SK-N-SH treated with all-trans-retinoic acid at 6 μM for 48 hours (cell line): ENCODE measurements at regions not wholly inside any gene's neighbourhood (a gene's known extent, or its start where the extent isn't known, plus 50 kb on each side); places are given as distances from the start of the nearest gene placed in this dataset.

Experiments used
- ATAC-seq: fragments of 200-7000 bp; cut with Tn5 transposase; 3 replicates; pipeline ENCODE4 v1.9.1; 2020; ENCODE audit warnings: mild to moderate bottlenecking, moderate library complexity
- ARNTL ChIP-seq: fragments of 450-650 bp; formaldehyde crosslinking; IDR thresholded peaks from 2 replicates; pipeline ENCODE4 v1.5.0; 2020; ENCODE audit warnings: low read depth, mild to moderate bottlenecking, moderate library complexity, borderline replicate concordance
- BACH2 ChIP-seq: fragments of 250-450 bp; sonication (Bioruptor Pico); IDR thresholded peaks from 2 replicates; pipeline ENCODE4 v1.9.0; 2021; ENCODE audit warnings: mild to moderate bottlenecking, borderline replicate concordance
- CREB5 ChIP-seq: fragments of 250-450 bp; sonication (Bioruptor Pico); IDR thresholded peaks from 2 replicates; pipeline ENCODE4 v1.5.1; 2020; ENCODE audit warnings: low read depth, mild to moderate bottlenecking, moderate library complexity
- CSDC2 ChIP-seq: fragments of 250-450 bp; sonication (Bioruptor Pico); IDR thresholded peaks from 2 replicates; pipeline ENCODE4 v1.5.0; 2020; ENCODE audit warnings: mild to moderate bottlenecking, moderate library complexity
- CSRNP3 ChIP-seq: fragments of 250-450 bp; sonication (Bioruptor Pico); IDR thresholded peaks from 2 replicates; pipeline ENCODE4 v1.5.1; 2021; ENCODE audit warnings: mild to moderate bottlenecking, moderate library complexity
- GLIS3 ChIP-seq: fragments of 250-450 bp; sonication (Bioruptor Pico); IDR thresholded peaks from 2 replicates; pipeline ENCODE4 v1.5.0; 2020; ENCODE audit warnings: mild to moderate bottlenecking, moderate library complexity
- ISL1 ChIP-seq: fragments of 250-450 bp; sonication (Bioruptor Pico); IDR thresholded peaks from 2 replicates; pipeline ENCODE4 v2.1.2; 2022; ENCODE audit warnings: mild to moderate bottlenecking, moderate library complexity
- OSR1 ChIP-seq: fragments of 250-450 bp; sonication (Bioruptor Pico); IDR thresholded peaks from 2 replicates; pipeline ENCODE4 v1.8.0; 2022; ENCODE audit warnings: moderate library complexity, mild to moderate bottlenecking, inconsistent platforms
- PPARA ChIP-seq: fragments of 250-450 bp; sonication (Bioruptor Pico); IDR thresholded peaks from 2 replicates; pipeline ENCODE4 v1.5.0; 2020; ENCODE audit warnings: mild to moderate bottlenecking, borderline replicate concordance
- RARB ChIP-seq: fragments of 250-450 bp; sonication (Bioruptor Pico); IDR thresholded peaks from 2 replicates; pipeline ENCODE4 v1.8.0; 2021; ENCODE audit warnings: mild to moderate bottlenecking, moderate library complexity
- SNAI2 ChIP-seq: fragments of 250-450 bp; sonication (Bioruptor Pico); IDR thresholded peaks from 2 replicates; pipeline ENCODE4 v1.5.0; 2020; ENCODE audit warnings: mild to moderate bottlenecking, moderate library complexity
- TCF4 ChIP-seq: fragments of 250-450 bp; sonication (Bioruptor Pico); IDR thresholded peaks from 2 replicates; pipeline ENCODE4 v1.8.0; 2021; ENCODE audit warnings: mild to moderate bottlenecking, moderate library complexity, borderline replicate concordance
- TOX ChIP-seq: fragments of 250-450 bp; sonication (Bioruptor Pico); IDR thresholded peaks from 2 replicates; pipeline ENCODE4 v1.8.0; 2021; ENCODE audit warnings: mild to moderate bottlenecking, moderate library complexity, borderline replicate concordance
- ZC3H10 ChIP-seq: fragments of 250-450 bp; sonication (Bioruptor Pico); IDR thresholded peaks from 2 replicates; pipeline ENCODE4 v1.5.1; 2021; ENCODE audit warnings: mild to moderate bottlenecking, moderate library complexity
- ZFP3 ChIP-seq: fragments of 250-450 bp; sonication (Bioruptor Pico); IDR thresholded peaks from 2 replicates; pipeline ENCODE4 v1.5.0; 2020; ENCODE audit warnings: mild to moderate bottlenecking, moderate library complexity
- ZFP30 ChIP-seq: fragments of 450-650 bp; formaldehyde crosslinking; IDR thresholded peaks from 2 replicates; pipeline ENCODE4 v1.5.0; 2022; ENCODE audit warnings: mild to moderate bottlenecking, moderate library complexity
- ZNF565 ChIP-seq: fragments of 450-650 bp; formaldehyde crosslinking; conservative IDR thresholded peaks from 2 replicates; pipeline ENCODE4 v1.5.0; 2020; ENCODE audit warnings: low read depth, mild to moderate bottlenecking, moderate library complexity
- ZNF70 ChIP-seq: fragments of 450-650 bp; formaldehyde crosslinking; IDR thresholded peaks from 2 replicates; pipeline ENCODE4 v1.5.0; 2020; ENCODE audit warnings: mild to moderate bottlenecking, moderate library complexity
- TF ChIP-seq, protein P1 (sequence below): fragments of 250-450 bp; sonication (Bioruptor Pico); IDR thresholded peaks from 2 replicates; pipeline ENCODE4 v1.8.0; 2021; ENCODE audit warnings: low read depth, mild to moderate bottlenecking, moderate library complexity, borderline replicate concordance
- TF ChIP-seq, protein P2 (sequence below): fragments of 250-450 bp; sonication (Bioruptor Pico); IDR thresholded peaks from 2 replicates; pipeline ENCODE4 v1.8.0; 2020; ENCODE audit warnings: mild to moderate bottlenecking, moderate library complexity, borderline replicate concordance

- ATAC-seq, result no peak
- TF ChIP-seq RARB (no peak), ARNTL (CRISPR knock-in tag) (no peak), PPARA (no peak), ISL1 (CRISPR knock-in tag) (no peak), ZFP30 (CRISPR knock-in tag) (no peak), BACH2 (CRISPR knock-in tag) (no peak), TOX (CRISPR knock-in tag) (no peak), TCF4 (CRISPR knock-in tag) (no peak), CSDC2 (CRISPR knock-in tag) (no peak), ZC3H10 (no peak), OSR1 (CRISPR knock-in tag) (no peak), CREB5 (no peak), ZFP3 (CRISPR knock-in tag) (no peak), CSRNP3 (CRISPR knock-in tag) (no peak), ZNF565 (CRISPR knock-in tag) (no peak), GLIS3 (CRISPR knock-in tag) (no peak)
- TF ChIP-seq, protein P1, sequence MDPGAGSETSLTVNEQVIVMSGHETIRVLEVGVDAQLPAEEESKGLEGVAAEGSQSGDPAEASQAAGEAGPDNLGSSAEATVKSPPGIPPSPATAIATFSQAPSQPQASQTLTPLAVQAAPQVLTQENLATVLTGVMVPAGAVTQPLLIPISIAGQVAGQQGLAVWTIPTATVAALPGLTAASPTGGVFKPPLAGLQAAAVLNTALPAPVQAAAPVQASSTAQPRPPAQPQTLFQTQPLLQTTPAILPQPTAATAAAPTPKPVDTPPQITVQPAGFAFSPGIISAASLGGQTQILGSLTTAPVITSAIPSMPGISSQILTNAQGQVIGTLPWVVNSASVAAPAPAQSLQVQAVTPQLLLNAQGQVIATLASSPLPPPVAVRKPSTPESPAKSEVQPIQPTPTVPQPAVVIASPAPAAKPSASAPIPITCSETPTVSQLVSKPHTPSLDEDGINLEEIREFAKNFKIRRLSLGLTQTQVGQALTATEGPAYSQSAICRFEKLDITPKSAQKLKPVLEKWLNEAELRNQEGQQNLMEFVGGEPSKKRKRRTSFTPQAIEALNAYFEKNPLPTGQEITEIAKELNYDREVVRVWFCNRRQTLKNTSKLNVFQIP, result no peak
- TF ChIP-seq, protein P2, sequence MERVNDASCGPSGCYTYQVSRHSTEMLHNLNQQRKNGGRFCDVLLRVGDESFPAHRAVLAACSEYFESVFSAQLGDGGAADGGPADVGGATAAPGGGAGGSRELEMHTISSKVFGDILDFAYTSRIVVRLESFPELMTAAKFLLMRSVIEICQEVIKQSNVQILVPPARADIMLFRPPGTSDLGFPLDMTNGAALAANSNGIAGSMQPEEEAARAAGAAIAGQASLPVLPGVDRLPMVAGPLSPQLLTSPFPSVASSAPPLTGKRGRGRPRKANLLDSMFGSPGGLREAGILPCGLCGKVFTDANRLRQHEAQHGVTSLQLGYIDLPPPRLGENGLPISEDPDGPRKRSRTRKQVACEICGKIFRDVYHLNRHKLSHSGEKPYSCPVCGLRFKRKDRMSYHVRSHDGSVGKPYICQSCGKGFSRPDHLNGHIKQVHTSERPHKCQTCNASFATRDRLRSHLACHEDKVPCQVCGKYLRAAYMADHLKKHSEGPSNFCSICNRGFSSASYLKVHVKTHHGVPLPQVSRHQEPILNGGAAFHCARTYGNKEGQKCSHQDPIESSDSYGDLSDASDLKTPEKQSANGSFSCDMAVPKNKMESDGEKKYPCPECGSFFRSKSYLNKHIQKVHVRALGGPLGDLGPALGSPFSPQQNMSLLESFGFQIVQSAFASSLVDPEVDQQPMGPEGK (CRISPR knock-in tag), result no peak
Observed at GRCh38 chr2:156189143-156189542, 143.4 kb downstream of the NR4A2 start.

DNA sequence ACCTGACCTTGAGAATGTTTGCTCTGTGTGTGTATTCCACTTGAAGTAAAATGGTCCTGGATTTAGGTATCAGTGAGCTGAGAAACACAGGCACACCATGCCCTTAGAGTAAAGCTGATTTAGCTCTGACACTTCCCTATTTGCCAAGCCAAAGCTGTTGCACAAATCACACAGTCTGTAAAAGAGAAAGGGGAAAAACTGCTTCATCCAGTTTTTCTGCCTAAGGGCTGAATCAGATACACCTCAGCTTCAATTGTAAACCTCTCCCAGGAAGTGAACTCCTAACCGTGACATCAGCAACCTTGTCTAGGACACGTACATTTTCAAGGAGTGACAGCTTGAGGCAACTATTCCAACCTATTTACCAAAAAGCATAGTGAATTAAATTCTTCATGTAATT lies 150.4 kb downstream of the NR4A2 start:
- ATAC-seq, result no peak
- TF ChIP-seq, protein P2 (CRISPR knock-in tag), result no peak
- no peak for TF ChIP-seq CSDC2 (CRISPR knock-in tag)
- TF ChIP-seq CSRNP3 (CRISPR knock-in tag), result no peak
- TF ChIP-seq ZNF70 (CRISPR knock-in tag), result no peak
- TF ChIP-seq SNAI2 (CRISPR knock-in tag), result no peak
- no peak for TF ChIP-seq GLIS3 (CRISPR knock-in tag)
- TF ChIP-seq TCF4 (CRISPR knock-in tag), result no peak
- no peak for TF ChIP-seq ISL1 (CRISPR knock-in tag)
- TF ChIP-seq ZNF565 (CRISPR knock-in tag), result no peak
- TF ChIP-seq RARB, result no peak
- TF ChIP-seq, protein P1, result no peak
- no peak for TF ChIP-seq ARNTL (CRISPR knock-in tag)
